Bronchial epithelial cell (primary cell): ENCODE measurements at regions not wholly inside any gene's neighbourhood (a gene's known extent, or its start where the extent isn't known, plus 50 kb on each side); places are given as distances from the start of the nearest gene placed in this dataset.
A peak's percentile ranks its signal among the peaks of the same experiment; 100 is the strongest.

ENCODE experiments used
- DNase-seq: peaks from one replicate; pipeline ENCODE4 v3.0.0-alpha.2; 2010; ENCODE audit warnings: low read depth
- FAIRE-seq: peaks from 2 replicates; lab custom pipeline; 2011; peaks lifted over from hg19 to GRCh38; lab: Jason Lieb, UNC
- H3K27me3 ChIP-seq: 2 replicates; pipeline ENCODE4 v1.5.1; 2011; ENCODE audit warnings: low read length; ENCODE audit not compliant: control insufficient read depth, insufficient read depth
- H3K36me3 ChIP-seq: 2 replicates; pipeline ENCODE4 v1.5.1; 2011; ENCODE audit warnings: low read length; ENCODE audit not compliant: control insufficient read depth, insufficient read depth
- H3K4me3 ChIP-seq: 2 replicates; pipeline ENCODE4 v1.5.1; 2011; ENCODE audit warnings: mild to moderate bottlenecking, low read depth, low read length, control low read depth
- CTCF ChIP-seq: IDR thresholded peaks from 2 replicates; pipeline ENCODE4 v1.5.1; 2011; ENCODE audit warnings: mild to moderate bottlenecking, moderate library complexity, low read length, control low read depth, inconsistent platforms; ENCODE audit not compliant: insufficient read depth, severe bottlenecking

DNA sequence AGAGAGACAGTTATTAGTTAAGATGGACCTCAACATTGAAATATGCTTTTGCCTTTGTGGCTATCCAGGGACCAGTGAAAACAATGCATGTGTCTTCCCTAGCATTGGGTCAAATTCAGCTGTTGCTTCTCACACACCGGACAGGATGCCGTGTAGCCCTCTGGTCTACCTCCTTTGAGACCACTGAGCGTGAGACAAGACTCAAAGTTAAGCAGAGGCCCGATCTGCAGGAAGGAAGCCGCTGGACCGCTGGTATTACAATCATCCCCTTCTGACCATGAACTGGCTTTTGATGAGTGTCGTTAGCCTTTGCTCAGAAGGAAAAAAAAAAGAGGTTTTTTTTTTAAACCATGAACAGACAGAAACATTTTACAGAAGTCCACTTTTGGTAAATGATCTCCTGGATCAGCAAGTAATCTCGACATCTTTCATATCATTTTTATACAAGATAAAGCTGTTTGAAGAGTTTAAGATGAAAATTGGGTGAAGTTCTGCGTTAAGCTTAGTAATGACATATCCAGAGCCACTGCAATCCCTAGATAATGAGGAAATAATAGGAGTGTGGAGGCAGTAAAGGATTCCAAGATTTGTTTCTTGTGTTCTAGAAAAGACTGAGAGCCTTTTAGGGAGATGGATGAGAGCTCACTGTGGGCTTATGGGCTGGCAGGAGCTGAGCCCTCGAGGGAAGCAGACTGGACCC lies 622.8 kb downstream of the QKI start:
- H3K36me3 ChIP-seq: no peaks in the 10 kb centered on the region
- FAIRE-seq (no peak), DNase-seq (no peak)
- TF ChIP-seq CTCF: no peak
- H3K27me3 ChIP-seq: no peaks in the 10 kb centered on the region
- no peak overlapping the region for H3K4me3 ChIP-seq

DNA sequence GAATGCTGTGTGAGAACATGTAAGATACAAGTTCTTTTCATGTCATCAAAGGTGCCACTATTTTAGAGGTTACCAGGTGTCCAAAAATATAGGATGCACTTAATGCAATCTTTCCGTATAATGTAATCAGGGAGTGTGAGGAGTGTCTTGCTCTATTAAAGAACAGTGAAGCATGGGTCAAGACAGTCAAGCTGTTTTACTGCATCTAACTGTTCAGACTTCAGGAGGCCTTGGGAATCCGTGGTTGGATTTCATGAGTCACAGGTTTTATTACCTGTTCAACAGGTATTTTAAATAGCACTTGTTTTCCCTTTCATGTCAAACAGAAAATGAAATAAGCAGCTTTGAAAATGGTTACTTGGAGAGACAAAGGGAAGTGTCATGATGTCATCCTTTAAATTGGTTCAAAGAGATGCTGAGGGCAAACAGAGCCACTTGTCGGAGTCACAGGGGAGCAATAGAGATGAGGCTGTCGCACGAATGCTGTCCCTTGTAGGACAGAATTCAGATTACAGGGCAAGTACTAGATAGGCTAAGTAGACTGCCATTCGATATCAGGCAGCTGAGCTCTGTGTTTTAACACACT lies 621.5 kb downstream of the QKI start:
- DNase-seq (peak; percentile 2), FAIRE-seq (peak; percentile 60)
- TF ChIP-seq CTCF: no peak
- Histone ChIP-seq H3K36me3 (no peaks in the 10 kb centered on the region), H3K4me3 (no peak overlapping the region), H3K27me3 (no peaks in the 10 kb centered on the region)

DNA sequence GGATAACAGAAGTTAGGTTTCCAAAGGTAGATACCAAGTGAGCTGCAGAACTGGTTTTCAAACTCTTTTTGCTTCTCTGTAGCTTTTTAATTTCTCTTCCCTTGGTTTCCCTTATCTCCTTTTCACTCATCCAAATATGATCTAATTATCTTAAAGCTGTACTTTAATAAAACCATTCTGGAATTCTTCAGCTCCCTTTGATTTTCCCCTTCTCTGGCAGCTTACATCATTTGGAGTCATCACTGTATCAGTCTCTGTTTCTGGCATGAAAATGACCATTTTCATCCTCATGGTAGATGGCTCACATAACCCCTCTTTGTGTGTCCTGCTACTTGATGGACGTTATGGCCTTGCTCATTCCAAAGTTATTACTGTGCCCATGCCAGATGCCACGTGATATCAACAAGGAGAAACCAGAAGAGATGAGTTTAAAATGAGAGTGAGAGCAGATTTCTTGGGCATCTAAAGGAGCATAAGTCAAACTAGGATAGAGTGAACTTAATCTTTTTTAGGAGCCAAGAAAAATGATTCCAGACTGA lies 620.2 kb downstream of the QKI start:
- H3K4me3 ChIP-seq: no peak overlapping the region
- H3K27me3 ChIP-seq: no peaks in the 10 kb centered on the region
- no peak for TF ChIP-seq CTCF
- no peaks in the 10 kb centered on the region for H3K36me3 ChIP-seq
- FAIRE-seq (no peak), DNase-seq (no peak)

DNA sequence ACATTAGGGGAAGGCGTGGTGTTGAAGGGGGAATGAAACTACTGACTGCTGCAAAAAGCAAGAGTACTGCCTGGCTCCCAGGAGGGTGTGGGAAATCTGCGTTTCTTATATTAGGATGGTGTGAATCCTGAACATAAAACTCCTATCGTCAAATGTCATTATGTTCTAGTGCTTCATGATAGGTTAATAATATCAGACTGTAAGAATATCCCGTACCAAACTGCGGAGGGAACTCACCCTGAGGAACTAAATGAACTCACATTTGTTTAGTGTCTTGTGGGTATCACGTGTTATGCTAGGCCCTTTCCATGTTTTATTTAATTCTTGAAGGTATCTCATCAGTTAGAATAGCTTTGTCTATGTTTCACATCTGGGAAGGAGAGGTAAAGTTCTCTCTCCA lies 610.7 kb downstream of the QKI start:
- H3K27me3 ChIP-seq: no peaks in the 10 kb centered on the region

GRCh38 chr6:164023535-164023934 lies 609.0 kb downstream of the QKI start:
- FAIRE-seq (no peak), DNase-seq (no peak)
- no peak for TF ChIP-seq CTCF
- Histone ChIP-seq H3K4me3 (no peak overlapping the region), H3K36me3 (no peaks in the 10 kb centered on the region), H3K27me3 (no peaks in the 10 kb centered on the region)

More for the DNA sequence above, 610.7 kb downstream of the QKI start:
- H3K4me3 ChIP-seq: no peak overlapping the region
- FAIRE-seq (no peak), DNase-seq (no peak)
- H3K36me3 ChIP-seq: no peaks in the 10 kb centered on the region
- TF ChIP-seq CTCF: no peak
